NB4 (cell line): ENCODE measurements at regions not wholly inside any gene's neighbourhood (a gene's known extent, or its start where the extent isn't known, plus 50 kb on each side); places are given as distances from the start of the nearest gene placed in this dataset.

Source experiments
- DNase-seq: peaks from one replicate; pipeline ENCODE4 v3.0.0; 2010; ENCODE audit warnings: low read depth
- H3K4me3 ChIP-seq: one replicate; pipeline ENCODE4 v1.5.1; 2011; ENCODE audit warnings: mild to moderate bottlenecking, low read depth, low read length, moderate library complexity
- MYC ChIP-seq: IDR thresholded peaks from 2 replicates; pipeline ENCODE4 v1.6.1; 2011; ENCODE audit warnings: low read depth, low read length
- POLR2A ChIP-seq: IDR thresholded peaks from 2 replicates; pipeline ENCODE4 v1.6.1; 2011; ENCODE audit warnings: mild to moderate bottlenecking; ENCODE audit not compliant: insufficient read length; ENCODE audit errors: extremely low read depth
- TF ChIP-seq, protein P1 (sequence below): IDR thresholded peaks from 2 replicates; pipeline ENCODE4 v1.6.1; 2011; ENCODE audit warnings: low read depth, low read length
- TF ChIP-seq, protein P2 (sequence below): IDR thresholded peaks from one replicate; pipeline ENCODE4 v1.5.1; 2012; ENCODE audit warnings: low read depth, low read length

- H3K4me3 ChIP-seq = no peak overlapping the region
- DNase-seq = no peak
- TF ChIP-seq, protein P1, sequence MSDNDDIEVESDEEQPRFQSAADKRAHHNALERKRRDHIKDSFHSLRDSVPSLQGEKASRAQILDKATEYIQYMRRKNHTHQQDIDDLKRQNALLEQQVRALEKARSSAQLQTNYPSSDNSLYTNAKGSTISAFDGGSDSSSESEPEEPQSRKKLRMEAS = no peak
- no peak for TF ChIP-seq MYC
- TF ChIP-seq, protein P2, sequence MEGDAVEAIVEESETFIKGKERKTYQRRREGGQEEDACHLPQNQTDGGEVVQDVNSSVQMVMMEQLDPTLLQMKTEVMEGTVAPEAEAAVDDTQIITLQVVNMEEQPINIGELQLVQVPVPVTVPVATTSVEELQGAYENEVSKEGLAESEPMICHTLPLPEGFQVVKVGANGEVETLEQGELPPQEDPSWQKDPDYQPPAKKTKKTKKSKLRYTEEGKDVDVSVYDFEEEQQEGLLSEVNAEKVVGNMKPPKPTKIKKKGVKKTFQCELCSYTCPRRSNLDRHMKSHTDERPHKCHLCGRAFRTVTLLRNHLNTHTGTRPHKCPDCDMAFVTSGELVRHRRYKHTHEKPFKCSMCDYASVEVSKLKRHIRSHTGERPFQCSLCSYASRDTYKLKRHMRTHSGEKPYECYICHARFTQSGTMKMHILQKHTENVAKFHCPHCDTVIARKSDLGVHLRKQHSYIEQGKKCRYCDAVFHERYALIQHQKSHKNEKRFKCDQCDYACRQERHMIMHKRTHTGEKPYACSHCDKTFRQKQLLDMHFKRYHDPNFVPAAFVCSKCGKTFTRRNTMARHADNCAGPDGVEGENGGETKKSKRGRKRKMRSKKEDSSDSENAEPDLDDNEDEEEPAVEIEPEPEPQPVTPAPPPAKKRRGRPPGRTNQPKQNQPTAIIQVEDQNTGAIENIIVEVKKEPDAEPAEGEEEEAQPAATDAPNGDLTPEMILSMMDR = no peak
- TF ChIP-seq POLR2A = no peak
These were observed 357.7 kb upstream of the TSHZ3 start for GRCh38 chr19:31706691-31707620.

GRCh38 chr19:31708520-31708919, 359.3 kb upstream of the TSHZ3 start:
- DNase-seq = no peak
- TF ChIP-seq POLR2A (no peak), MYC (no peak)
- TF ChIP-seq, protein P1 = no peak
- TF ChIP-seq, protein P2 = no peak
- no peak overlapping the region for H3K4me3 ChIP-seq

- H3K4me3 ChIP-seq = no peak overlapping the region
- TF ChIP-seq, protein P1 = no peak
- TF ChIP-seq MYC (no peak), POLR2A (no peak)
- TF ChIP-seq, protein P2 = no peak
- no peak for DNase-seq
These were observed 360.2 kb upstream of the TSHZ3 start for GRCh38 chr19:31709476-31709875.

- no peak overlapping the region for H3K4me3 ChIP-seq
- peak; percentile 50 for DNase-seq
- TF ChIP-seq POLR2A = no peak
These were observed 366.2 kb upstream of the TSHZ3 start for GRCh38 chr19:31715249-31715945.

- TF ChIP-seq MYC (no peak), POLR2A (no peak)
- TF ChIP-seq, protein P1 = no peak
- TF ChIP-seq, protein P2 = no peak
- H3K4me3 ChIP-seq = no peak overlapping the region
- no peak for DNase-seq
These were observed 367.6 kb upstream of the TSHZ3 start for GRCh38 chr19:31716826-31717225.

GRCh38 chr19:31717269-31717923, 368.2 kb upstream of the TSHZ3 start:
- no peak overlapping the region for H3K4me3 ChIP-seq
- no peak for DNase-seq
- TF ChIP-seq POLR2A = no peak
- TF ChIP-seq, protein P2 = no peak
- TF ChIP-seq, protein P1 = no peak
- no peak for TF ChIP-seq MYC
